NB4 (cell line): ENCODE measurements at regions not wholly inside any gene's neighbourhood (a gene's known extent, or its start where the extent isn't known, plus 50 kb on each side); places are given as distances from the start of the nearest gene placed in this dataset.

Source experiments
- POLR2A ChIP-seq: IDR thresholded peaks from 2 replicates; pipeline ENCODE4 v1.6.1; 2011; ENCODE audit warnings: mild to moderate bottlenecking; ENCODE audit not compliant: insufficient read length; ENCODE audit errors: extremely low read depth
- TF ChIP-seq, protein P1 (sequence below): IDR thresholded peaks from one replicate; pipeline ENCODE4 v1.5.1; 2012; ENCODE audit warnings: low read depth, low read length

DNA sequence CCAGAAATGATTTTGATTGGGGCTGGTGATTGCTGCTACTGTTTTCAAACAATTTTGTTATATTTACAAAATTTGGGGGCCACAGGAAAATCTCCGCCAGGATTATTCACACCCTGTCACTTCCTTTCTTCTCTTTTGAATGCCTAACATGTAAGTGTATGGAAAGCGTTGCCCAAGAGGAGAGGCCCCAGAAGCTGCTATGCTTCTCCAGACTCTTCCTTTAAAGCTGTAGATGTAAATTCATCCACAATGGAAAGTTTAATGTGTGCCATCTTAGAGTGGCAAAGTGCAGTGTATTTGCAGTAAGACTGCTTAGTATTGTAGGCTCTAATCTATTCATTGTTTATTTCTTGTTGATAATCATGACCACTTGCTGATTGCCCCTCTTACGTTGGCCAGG is 136.7 kb upstream of the LRIG3 start:
- no peak for TF ChIP-seq POLR2A
- TF ChIP-seq, protein P1, sequence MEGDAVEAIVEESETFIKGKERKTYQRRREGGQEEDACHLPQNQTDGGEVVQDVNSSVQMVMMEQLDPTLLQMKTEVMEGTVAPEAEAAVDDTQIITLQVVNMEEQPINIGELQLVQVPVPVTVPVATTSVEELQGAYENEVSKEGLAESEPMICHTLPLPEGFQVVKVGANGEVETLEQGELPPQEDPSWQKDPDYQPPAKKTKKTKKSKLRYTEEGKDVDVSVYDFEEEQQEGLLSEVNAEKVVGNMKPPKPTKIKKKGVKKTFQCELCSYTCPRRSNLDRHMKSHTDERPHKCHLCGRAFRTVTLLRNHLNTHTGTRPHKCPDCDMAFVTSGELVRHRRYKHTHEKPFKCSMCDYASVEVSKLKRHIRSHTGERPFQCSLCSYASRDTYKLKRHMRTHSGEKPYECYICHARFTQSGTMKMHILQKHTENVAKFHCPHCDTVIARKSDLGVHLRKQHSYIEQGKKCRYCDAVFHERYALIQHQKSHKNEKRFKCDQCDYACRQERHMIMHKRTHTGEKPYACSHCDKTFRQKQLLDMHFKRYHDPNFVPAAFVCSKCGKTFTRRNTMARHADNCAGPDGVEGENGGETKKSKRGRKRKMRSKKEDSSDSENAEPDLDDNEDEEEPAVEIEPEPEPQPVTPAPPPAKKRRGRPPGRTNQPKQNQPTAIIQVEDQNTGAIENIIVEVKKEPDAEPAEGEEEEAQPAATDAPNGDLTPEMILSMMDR: no peak
